Smooth muscle cell (in vitro differentiated cells): ENCODE measurements at regions not wholly inside any gene's neighbourhood (a gene's known extent, or its start where the extent isn't known, plus 50 kb on each side); places are given as distances from the start of the nearest gene placed in this dataset.

Experiments used
- DNase-seq: peaks from one replicate; lab custom pipeline; 2025; ENCODE audit not compliant: unreplicated experiment; lab: John Stamatoyannopoulos, UW
- H2AFZ ChIP-seq: fragments of 200-600 bp; sonication (generic); 2 replicates; pipeline ENCODE4 v1.6.0; 2016; ENCODE audit warnings: antibody characterized with exemption, low read depth, mild to moderate bottlenecking
- H3F3A ChIP-seq: fragments of 200-600 bp; sonication (generic); 2 replicates; pipeline ENCODE4 v1.6.0; 2017; ENCODE audit warnings: antibody characterized with exemption, low read depth
- H3K27ac ChIP-seq: fragments of 200-600 bp; sonication (generic); 2 replicates; pipeline ENCODE4 v1.5.1; 2016; ENCODE audit warnings: low read depth, mild to moderate bottlenecking
- H3K27me3 ChIP-seq: fragments of 200-600 bp; sonication (generic); 2 replicates; pipeline ENCODE4 v1.6.1; 2016; ENCODE audit warnings: low read depth, mild to moderate bottlenecking
- H3K36me3 ChIP-seq: fragments of 200-600 bp; sonication (generic); 2 replicates; pipeline ENCODE4 v1.5.1; 2016; ENCODE audit warnings: low read depth
- H3K4me1 ChIP-seq: fragments of 200-600 bp; sonication (generic); 2 replicates; pipeline ENCODE4 v1.5.1; 2016; ENCODE audit warnings: low read depth
- H3K4me2 ChIP-seq: fragments of 200-600 bp; sonication (generic); 2 replicates; pipeline ENCODE4 v1.6.0; 2016; ENCODE audit warnings: mild to moderate bottlenecking
- H3K4me3 ChIP-seq: fragments of 200-600 bp; sonication (generic); 2 replicates; pipeline ENCODE4 v1.5.1; 2016; ENCODE audit warnings: mild to moderate bottlenecking
- H3K79me2 ChIP-seq: fragments of 200-600 bp; sonication (generic); 2 replicates; pipeline ENCODE4 v1.6.0; 2016; ENCODE audit warnings: low read depth, mild to moderate bottlenecking
- H3K9ac ChIP-seq: fragments of 200-600 bp; sonication (generic); 2 replicates; pipeline ENCODE4 v1.6.0; 2016; ENCODE audit warnings: low read depth
- H3K9me3 ChIP-seq: fragments of 200-600 bp; sonication (generic); replicated peaks from 2 replicates; pipeline ENCODE4 v1.5.1; 2016; ENCODE audit warnings: low read depth
- H4K20me1 ChIP-seq: fragments of 200-600 bp; sonication (generic); 2 replicates; pipeline ENCODE4 v1.6.0; 2016; ENCODE audit warnings: low read depth
- CTCF ChIP-seq: fragments of 200-600 bp; sonication (generic); IDR thresholded peaks from 2 replicates; pipeline ENCODE4 v1.5.1; 2017; ENCODE audit warnings: borderline replicate concordance, mild to moderate bottlenecking, antibody characterized with exemption; ENCODE audit not compliant: insufficient read depth, poor library complexity, severe bottlenecking
- whole genome bisulfite sequencing: methylation state at CpG from one replicate; pipeline ENCODE4 v1.1.7; 2016; ENCODE audit warnings: low lambda C conversion rate; 5-methylcytosine and 5-hydroxymethylcytosine counted together

DNA sequence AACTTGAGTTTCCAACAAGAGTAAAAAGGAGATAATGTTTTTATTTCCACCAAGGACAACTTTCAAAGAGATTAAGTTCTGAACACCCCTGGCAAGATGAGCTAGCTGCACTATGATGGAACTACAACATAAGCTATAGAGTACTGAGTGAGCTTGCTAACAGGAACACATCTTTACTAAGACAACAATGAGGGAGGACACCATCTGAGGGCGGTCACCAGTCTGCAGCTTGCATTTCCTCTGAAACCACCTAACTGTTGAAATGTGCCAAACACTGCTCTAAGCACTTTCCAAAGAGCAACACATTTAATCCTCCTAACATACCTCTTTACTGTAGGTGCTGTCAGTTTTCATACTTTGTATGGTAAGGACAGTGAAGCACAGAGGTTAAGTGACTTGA, 68.4 kb downstream of the TCF20 start:
- H4K20me1 ChIP-seq, result peaks cover 100% of the 10 kb centered on the region
- H2AFZ ChIP-seq, result no peak overlapping the region
- H3K4me2 ChIP-seq, result peak overlapping the region; percentile 33
- H3K9ac ChIP-seq, result no peak overlapping the region
- no peak overlapping the region for H3K27ac ChIP-seq
- peaks cover 76% of the 10 kb centered on the region for H3K79me2 ChIP-seq
- 96% methylated on average over 1 of the region's 1 CpG for WGBS
- H3K36me3 ChIP-seq, result no peaks in the 10 kb centered on the region
- H3K4me1 ChIP-seq, result peaks cover 3% of the 10 kb centered on the region
- H3K27me3 ChIP-seq, result no peaks in the 10 kb centered on the region
- DNase-seq, result no peak
- no peak for TF ChIP-seq CTCF
- no peaks in the 10 kb centered on the region for H3K9me3 ChIP-seq
- H3K4me3 ChIP-seq, result no peak overlapping the region
- no peaks in the 10 kb centered on the region for H3F3A ChIP-seq

DNA sequence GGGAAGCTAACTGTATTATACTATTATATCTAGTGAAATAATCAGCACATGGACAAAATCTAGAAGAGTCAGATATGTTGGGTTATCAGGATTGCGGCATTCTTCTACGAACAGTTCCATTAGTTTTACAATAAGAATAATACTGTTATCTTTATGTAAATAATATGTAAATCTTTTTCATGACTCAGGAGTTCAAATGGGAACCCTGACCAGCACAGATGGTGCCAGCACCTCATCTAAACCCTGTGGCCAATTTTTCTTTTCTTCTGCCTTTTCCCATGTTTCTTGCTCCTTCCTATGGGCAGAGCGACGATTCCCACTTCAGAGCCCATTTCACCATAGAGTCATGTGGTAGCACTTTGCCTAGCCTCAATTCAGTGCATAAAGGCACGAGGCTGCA, 68.4 kb upstream of the CYP2D6 start:
- Histone ChIP-seq H3K9ac (no peak overlapping the region), H3K4me3 (no peak overlapping the region), H3K27ac (no peak overlapping the region), H4K20me1 (peaks cover 100% of the 10 kb centered on the region), H3K4me1 (peaks cover 3% of the 10 kb centered on the region), H3K9me3 (no peaks in the 10 kb centered on the region), H3K4me2 (no peak overlapping the region), H3F3A (no peaks in the 10 kb centered on the region), H3K36me3 (no peaks in the 10 kb centered on the region), H3K79me2 (peaks cover 63% of the 10 kb centered on the region), H2AFZ (no peak overlapping the region), H3K27me3 (no peaks in the 10 kb centered on the region)
- WGBS, result 98% methylated on average over 5 of the region's 5 CpGs
- no peak for DNase-seq
- no peak for TF ChIP-seq CTCF

GRCh38 chr22:42198226-42198625, 67.6 kb upstream of the CYP2D6 start:
- H4K20me1 ChIP-seq, result peaks cover 100% of the 10 kb centered on the region

More at GRCh38 chr22:42198226-42198625, 67.6 kb upstream of the CYP2D6 start:
- WGBS, result 95% methylated on average over 3 of the region's 3 CpGs
- no peaks in the 10 kb centered on the region for H3K9me3 ChIP-seq
- H3K4me3 ChIP-seq, result no peak overlapping the region
- H3K36me3 ChIP-seq, result no peaks in the 10 kb centered on the region
- no peak for DNase-seq
- H3K4me1 ChIP-seq, result peaks cover 3% of the 10 kb centered on the region
- no peak overlapping the region for H3K4me2 ChIP-seq
- H3K9ac ChIP-seq, result no peak overlapping the region
- TF ChIP-seq CTCF, result no peak
- H3K27me3 ChIP-seq, result no peaks in the 10 kb centered on the region
- H3K27ac ChIP-seq, result no peak overlapping the region
- H3F3A ChIP-seq, result no peaks in the 10 kb centered on the region
- peaks cover 64% of the 10 kb centered on the region for H3K79me2 ChIP-seq
- H2AFZ ChIP-seq, result no peak overlapping the region
